ENCODE measurements at regions not wholly inside any gene's neighbourhood (a gene's known extent, or its start where the extent isn't known, plus 50 kb on each side); places are given as distances from the start of the nearest gene placed in this dataset.

DNA sequence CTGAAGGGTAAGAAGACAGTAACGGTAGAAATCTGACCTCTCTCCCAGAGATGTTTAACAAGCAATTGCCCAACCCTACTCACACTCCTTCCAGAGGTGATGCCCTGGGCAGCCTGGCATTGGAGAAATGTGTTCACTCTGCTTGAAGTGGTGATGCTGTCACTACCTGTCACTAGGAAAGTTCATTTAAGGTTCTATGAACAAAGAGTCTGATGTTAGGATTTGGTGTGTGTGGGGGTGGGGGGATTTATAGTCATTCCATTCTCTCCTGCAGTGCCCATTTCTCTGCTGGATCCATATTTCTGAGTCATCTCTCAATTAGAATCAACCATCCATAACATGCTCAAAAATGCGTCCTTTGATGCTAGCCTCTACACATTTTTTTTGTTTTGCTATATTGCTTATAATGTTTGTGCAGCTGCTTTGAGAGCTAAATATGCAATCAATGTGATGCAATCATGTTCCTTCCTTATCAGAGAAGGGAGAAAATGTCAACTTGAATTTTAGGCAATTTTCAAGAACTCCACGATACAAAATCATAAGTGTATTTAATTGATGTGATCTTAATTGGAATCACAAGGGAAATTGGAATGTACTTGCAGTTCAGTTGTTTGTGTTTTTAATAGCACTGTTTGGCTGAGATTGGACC is 173.9 kb downstream of the DUSP10 start:
- BruUV-seq (replicated peaks): no TSS peak
- TF ChIP-seq POLR2AphosphoS5 (IDR thresholded peaks at IDR 0.05; ENCODE audit: insufficient read depth, low read depth, low read length) (no peak), JUN (IDR thresholded peaks at IDR 0.05; ENCODE audit: borderline replicate concordance, insufficient read depth, insufficient read length, low read depth) (no peak), EZH2 (IDR thresholded peaks at IDR 0.05; ENCODE audit: borderline replicate concordance, low read depth, low read length, severe bottlenecking) (no peak), GATA2 (IDR thresholded peaks at IDR 0.05; ENCODE audit: insufficient read depth, insufficient read length, low read depth, low read length) (no peak), FOS (IDR thresholded peaks at IDR 0.05; ENCODE audit: borderline replicate concordance, insufficient read depth, low read length) (no peak), MYC (IDR thresholded peaks at IDR 0.05; ENCODE audit: low read depth, low read length) (no peak), POLR2A (IDR thresholded peaks at IDR 0.05; ENCODE audit: low read depth, low read length) (no peak)
- TF ChIP-seq, protein P1, sequence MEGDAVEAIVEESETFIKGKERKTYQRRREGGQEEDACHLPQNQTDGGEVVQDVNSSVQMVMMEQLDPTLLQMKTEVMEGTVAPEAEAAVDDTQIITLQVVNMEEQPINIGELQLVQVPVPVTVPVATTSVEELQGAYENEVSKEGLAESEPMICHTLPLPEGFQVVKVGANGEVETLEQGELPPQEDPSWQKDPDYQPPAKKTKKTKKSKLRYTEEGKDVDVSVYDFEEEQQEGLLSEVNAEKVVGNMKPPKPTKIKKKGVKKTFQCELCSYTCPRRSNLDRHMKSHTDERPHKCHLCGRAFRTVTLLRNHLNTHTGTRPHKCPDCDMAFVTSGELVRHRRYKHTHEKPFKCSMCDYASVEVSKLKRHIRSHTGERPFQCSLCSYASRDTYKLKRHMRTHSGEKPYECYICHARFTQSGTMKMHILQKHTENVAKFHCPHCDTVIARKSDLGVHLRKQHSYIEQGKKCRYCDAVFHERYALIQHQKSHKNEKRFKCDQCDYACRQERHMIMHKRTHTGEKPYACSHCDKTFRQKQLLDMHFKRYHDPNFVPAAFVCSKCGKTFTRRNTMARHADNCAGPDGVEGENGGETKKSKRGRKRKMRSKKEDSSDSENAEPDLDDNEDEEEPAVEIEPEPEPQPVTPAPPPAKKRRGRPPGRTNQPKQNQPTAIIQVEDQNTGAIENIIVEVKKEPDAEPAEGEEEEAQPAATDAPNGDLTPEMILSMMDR (IDR thresholded peaks at IDR 0.05; ENCODE audit: extremely low read depth in 1 of 2, insufficient read depth in 1 of 2, low read depth in 1 of 2, low read length in 2 of 2): no peak
- TF ChIP-seq, protein P2, sequence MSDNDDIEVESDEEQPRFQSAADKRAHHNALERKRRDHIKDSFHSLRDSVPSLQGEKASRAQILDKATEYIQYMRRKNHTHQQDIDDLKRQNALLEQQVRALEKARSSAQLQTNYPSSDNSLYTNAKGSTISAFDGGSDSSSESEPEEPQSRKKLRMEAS (IDR thresholded peaks at IDR 0.05; ENCODE audit: insufficient read depth, insufficient read length): no peak
- no peak overlapping the region for H2AFZ ChIP-seq (ENCODE audit: low read depth, low read length)
- ChIA-PET CTCF (no interaction called here), POLR2A (no interaction called here)
- no peaks in the 10 kb centered on the region for H4K20me1 ChIP-seq (replicated peaks; ENCODE audit: control insufficient read depth, extremely low read depth, insufficient read depth, low read length)
- intact Hi-C loops (cut with micrococcal nuclease): no loop called here
- no peak overlapping the region for H3K4me3 ChIP-seq (replicated peaks in 1 of 3; ENCODE audit: insufficient read depth in 1 of 3, low read depth in 1 of 3, low read length in 3 of 3)
- H3K9me1 ChIP-seq (replicated peaks; ENCODE audit: control insufficient read depth, extremely low read depth, insufficient read depth, low read length): no peaks in the 10 kb centered on the region
- no peaks in the 10 kb centered on the region for H3K27me3 ChIP-seq (ENCODE audit: control insufficient read depth in 2 of 2, insufficient read depth in 2 of 2, low read length in 2 of 2)
- H3K4me1 ChIP-seq (ENCODE audit: control insufficient read depth, extremely low read depth, insufficient read depth, low read length): no peaks in the 10 kb centered on the region
- no peaks in the 10 kb centered on the region for H3K36me3 ChIP-seq (ENCODE audit: control insufficient read depth in 2 of 2, extremely low read depth in 1 of 2, insufficient read depth in 2 of 2, low read length in 2 of 2)
- FAIRE-seq: no peak
- H3K27ac ChIP-seq (ENCODE audit: insufficient read depth, low read depth, low read length): no peak overlapping the region
- no peaks in the 10 kb centered on the region for H3K79me2 ChIP-seq (ENCODE audit: control insufficient read depth, insufficient read depth, low read length)
- dilution Hi-C loops (cut with MboI; ENCODE audit: extremely low pct_ligation_motif_present, low sequenced_read_pairs): no loop called here
- H3K9me3 ChIP-seq (replicated peaks; ENCODE audit: control insufficient read depth, insufficient read depth, low read length): no peaks in the 10 kb centered on the region
- no peak overlapping the region for H3K9ac ChIP-seq (replicated peaks; ENCODE audit: extremely low read depth, insufficient read depth, low read length)
- DNase-seq (ENCODE audit: low read depth, low spot score): no peak
- no peak overlapping the region for H3K4me2 ChIP-seq (ENCODE audit: insufficient read depth, low read length)
